ENCODE measurements at regions not wholly inside any gene's neighbourhood (a gene's known extent, or its start where the extent isn't known, plus 50 kb on each side); places are given as distances from the start of the nearest gene placed in this dataset.

DNA sequence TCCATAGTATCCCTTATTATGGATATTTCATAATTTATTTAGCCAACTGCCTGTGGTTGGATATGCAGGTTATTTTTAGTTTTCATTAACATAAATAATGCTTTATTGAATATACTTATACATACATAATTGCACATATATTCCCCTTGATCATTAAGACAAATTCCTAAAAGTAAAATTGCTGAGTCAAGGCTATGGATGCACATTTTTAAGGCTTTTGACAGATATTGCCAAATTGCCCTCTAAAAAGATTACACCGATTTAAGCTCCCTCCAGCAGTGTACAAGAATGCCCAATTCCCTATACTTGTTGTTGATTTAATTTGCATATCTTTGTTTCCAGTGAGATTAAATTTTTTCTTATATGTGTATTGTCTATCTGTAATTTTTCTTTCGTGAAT, 176.7 kb downstream of the C1orf94 start:
- 87% methylated on average over 2 of the region's 2 CpGs for WGBS (ENCODE audit: low lambda C conversion rate, missing lambda C conversion rate)
- TF ChIP-seq EZH2phosphoT487 (IDR thresholded peaks at IDR 0.05; ENCODE audit: low read depth, severe bottlenecking, unreplicated experiment) (no peak), EZH2 (IDR thresholded peaks at IDR 0.05; ENCODE audit: borderline replicate concordance) (no peak)
- TF ChIP-seq, protein P1, sequence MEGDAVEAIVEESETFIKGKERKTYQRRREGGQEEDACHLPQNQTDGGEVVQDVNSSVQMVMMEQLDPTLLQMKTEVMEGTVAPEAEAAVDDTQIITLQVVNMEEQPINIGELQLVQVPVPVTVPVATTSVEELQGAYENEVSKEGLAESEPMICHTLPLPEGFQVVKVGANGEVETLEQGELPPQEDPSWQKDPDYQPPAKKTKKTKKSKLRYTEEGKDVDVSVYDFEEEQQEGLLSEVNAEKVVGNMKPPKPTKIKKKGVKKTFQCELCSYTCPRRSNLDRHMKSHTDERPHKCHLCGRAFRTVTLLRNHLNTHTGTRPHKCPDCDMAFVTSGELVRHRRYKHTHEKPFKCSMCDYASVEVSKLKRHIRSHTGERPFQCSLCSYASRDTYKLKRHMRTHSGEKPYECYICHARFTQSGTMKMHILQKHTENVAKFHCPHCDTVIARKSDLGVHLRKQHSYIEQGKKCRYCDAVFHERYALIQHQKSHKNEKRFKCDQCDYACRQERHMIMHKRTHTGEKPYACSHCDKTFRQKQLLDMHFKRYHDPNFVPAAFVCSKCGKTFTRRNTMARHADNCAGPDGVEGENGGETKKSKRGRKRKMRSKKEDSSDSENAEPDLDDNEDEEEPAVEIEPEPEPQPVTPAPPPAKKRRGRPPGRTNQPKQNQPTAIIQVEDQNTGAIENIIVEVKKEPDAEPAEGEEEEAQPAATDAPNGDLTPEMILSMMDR (IDR thresholded peaks at IDR 0.05; ENCODE audit: poor library complexity) = no peak
- H3K9me2 ChIP-seq (replicated peaks; ENCODE audit: insufficient read depth) = no peaks in the 10 kb centered on the region
- H3K36me3 ChIP-seq (replicated peaks; ENCODE audit: insufficient read depth, low read depth) = no peaks in the 10 kb centered on the region
- H3K4me3 ChIP-seq = no peak overlapping the region
- H3K9me3 ChIP-seq (ENCODE audit: low read depth) = no peaks in the 10 kb centered on the region
- no peak overlapping the region for H2AFZ ChIP-seq
- DNase-seq (ENCODE audit: low spot score) = no peak
- H3K79me2 ChIP-seq = no peaks in the 10 kb centered on the region
- no peak overlapping the region for H3K4me2 ChIP-seq
- no peaks in the 10 kb centered on the region for H3K27me3 ChIP-seq
- no peaks in the 10 kb centered on the region for H3K4me1 ChIP-seq (ENCODE audit: insufficient read depth)
- no peaks in the 10 kb centered on the region for H4K20me1 ChIP-seq (ENCODE audit: insufficient read depth, poor library complexity, severe bottlenecking)
- no peak overlapping the region for H3K27ac ChIP-seq

DNA sequence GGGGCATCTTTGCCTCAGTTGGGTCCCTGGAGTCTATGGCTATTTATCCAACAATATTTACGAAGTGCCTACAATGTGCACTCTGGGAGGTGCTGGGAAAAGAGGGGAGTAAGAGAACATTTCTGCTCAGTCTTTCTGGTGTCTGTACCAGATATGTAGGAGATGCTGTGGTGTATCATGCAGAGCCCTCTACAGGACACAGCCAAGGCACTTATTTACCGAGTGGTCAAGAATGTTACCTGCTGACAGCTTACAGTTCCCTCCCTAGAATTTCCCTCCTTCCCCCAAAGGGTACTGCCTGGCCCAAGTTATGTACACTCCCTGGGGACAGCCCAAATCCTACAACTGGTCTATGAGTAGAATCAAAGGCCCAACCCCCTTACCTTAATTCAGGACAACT, 177.7 kb downstream of the C1orf94 start:
- Histone ChIP-seq H3K27ac (no peak overlapping the region), H3K4me1 (ENCODE audit: insufficient read depth) (no peaks in the 10 kb centered on the region), H3K4me3 (no peak overlapping the region), H4K20me1 (ENCODE audit: insufficient read depth, poor library complexity, severe bottlenecking) (no peaks in the 10 kb centered on the region), H3K36me3 (replicated peaks; ENCODE audit: insufficient read depth, low read depth) (no peaks in the 10 kb centered on the region), H3K4me2 (no peak overlapping the region), H3K9me2 (replicated peaks; ENCODE audit: insufficient read depth) (no peaks in the 10 kb centered on the region), H2AFZ (no peak overlapping the region), H3K27me3 (no peaks in the 10 kb centered on the region), H3K79me2 (no peaks in the 10 kb centered on the region), H3K9me3 (ENCODE audit: low read depth) (no peaks in the 10 kb centered on the region)
- TF ChIP-seq EZH2phosphoT487 (IDR thresholded peaks at IDR 0.05; ENCODE audit: low read depth, severe bottlenecking, unreplicated experiment) = no peak
- TF ChIP-seq, protein P1 (IDR thresholded peaks at IDR 0.05; ENCODE audit: poor library complexity) = no peak
- 35% methylated on average over 2 of the region's 2 CpGs for WGBS (ENCODE audit: low lambda C conversion rate, missing lambda C conversion rate)
- DNase-seq (ENCODE audit: low spot score) = no peak

DNA sequence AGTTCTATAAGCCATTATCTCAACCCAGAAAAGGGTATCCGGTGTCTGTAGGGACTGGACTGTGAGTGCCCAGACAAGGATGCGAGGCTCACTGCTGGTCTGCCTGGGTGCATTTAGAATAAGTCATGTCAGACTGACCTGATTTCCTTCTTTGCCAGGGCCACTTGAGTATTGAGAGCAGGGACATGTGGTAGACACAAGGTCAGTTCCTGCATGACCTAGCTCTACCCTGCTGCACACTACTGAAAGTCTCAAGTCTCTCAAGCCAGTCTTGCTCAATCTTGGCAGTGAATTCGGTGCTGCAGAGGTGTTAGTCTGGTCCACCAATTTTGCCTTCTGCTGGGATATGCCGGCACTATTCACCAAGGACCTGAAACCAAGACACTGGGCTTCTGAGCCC, 180.1 kb downstream of the C1orf94 start:
- H2AFZ ChIP-seq = no peak overlapping the region
- no peak overlapping the region for H3K4me2 ChIP-seq
- H3K27me3 ChIP-seq = no peaks in the 10 kb centered on the region
- no peak overlapping the region for H3K27ac ChIP-seq
- no peak overlapping the region for H3K4me3 ChIP-seq
- TF ChIP-seq EZH2phosphoT487 (IDR thresholded peaks at IDR 0.05; ENCODE audit: low read depth, severe bottlenecking, unreplicated experiment) (no peak), EZH2 (IDR thresholded peaks at IDR 0.05; ENCODE audit: borderline replicate concordance) (no peak)
- TF ChIP-seq, protein P1 (IDR thresholded peaks at IDR 0.05; ENCODE audit: poor library complexity) = no peak
- H3K9me3 ChIP-seq (ENCODE audit: low read depth) = no peaks in the 10 kb centered on the region
- no peak for DNase-seq (ENCODE audit: low spot score)
- no peaks in the 10 kb centered on the region for H3K36me3 ChIP-seq (replicated peaks; ENCODE audit: insufficient read depth, low read depth)
- no peaks in the 10 kb centered on the region for H4K20me1 ChIP-seq (ENCODE audit: insufficient read depth, poor library complexity, severe bottlenecking)
- H3K79me2 ChIP-seq = no peaks in the 10 kb centered on the region
- WGBS (ENCODE audit: low lambda C conversion rate, missing lambda C conversion rate) = 89% methylated on average over 4 of the region's 4 CpGs
- no peaks in the 10 kb centered on the region for H3K9me2 ChIP-seq (replicated peaks; ENCODE audit: insufficient read depth)
- H3K4me1 ChIP-seq (ENCODE audit: insufficient read depth) = no peaks in the 10 kb centered on the region

DNA sequence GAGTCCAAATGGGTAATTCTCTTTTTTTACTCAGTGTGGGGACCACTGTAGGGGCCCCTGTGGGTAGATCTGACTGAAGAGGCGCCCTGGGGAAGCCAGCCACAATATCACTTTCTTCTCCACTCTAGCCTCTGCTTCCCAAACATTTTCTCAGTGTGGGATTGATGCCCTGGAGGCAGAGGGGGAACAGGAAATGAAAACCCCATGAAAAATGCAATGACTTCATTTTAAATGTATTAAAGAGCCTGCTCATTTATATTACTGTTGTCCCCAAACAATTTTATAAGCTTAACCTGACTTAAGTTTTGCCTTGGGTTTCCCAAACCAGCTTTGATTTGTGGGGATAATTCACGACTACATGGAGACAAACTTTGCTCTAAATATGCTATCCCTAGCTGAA, 181.9 kb downstream of the C1orf94 start:
- H3K36me3 ChIP-seq (replicated peaks; ENCODE audit: insufficient read depth, low read depth) = no peaks in the 10 kb centered on the region
- no peaks in the 10 kb centered on the region for H3K4me1 ChIP-seq (ENCODE audit: insufficient read depth)
- H2AFZ ChIP-seq = no peak overlapping the region
- H3K27ac ChIP-seq = no peak overlapping the region
- TF ChIP-seq, protein P1 (IDR thresholded peaks at IDR 0.05; ENCODE audit: poor library complexity) = no peak
- no peak for TF ChIP-seq EZH2phosphoT487 (IDR thresholded peaks at IDR 0.05; ENCODE audit: low read depth, severe bottlenecking, unreplicated experiment)
- no peak for TF ChIP-seq EZH2 (IDR thresholded peaks at IDR 0.05; ENCODE audit: borderline replicate concordance)
- no peak overlapping the region for H3K4me2 ChIP-seq
- no peak for DNase-seq (ENCODE audit: low spot score)
- H3K4me3 ChIP-seq = no peak overlapping the region
- no peaks in the 10 kb centered on the region for H3K9me3 ChIP-seq (ENCODE audit: low read depth)
- no peaks in the 10 kb centered on the region for H4K20me1 ChIP-seq (ENCODE audit: insufficient read depth, poor library complexity, severe bottlenecking)
- no peaks in the 10 kb centered on the region for H3K27me3 ChIP-seq
- H3K79me2 ChIP-seq = no peaks in the 10 kb centered on the region
- 57% methylated on average over 2 of the region's 2 CpGs for WGBS (ENCODE audit: low lambda C conversion rate, missing lambda C conversion rate)
- no peaks in the 10 kb centered on the region for H3K9me2 ChIP-seq (replicated peaks; ENCODE audit: insufficient read depth)

All from hepatocyte (in vitro differentiated cells).